Psoas muscle (tissue), 7 donors: ENCODE measurements at regions not wholly inside any gene's neighbourhood (a gene's known extent, or its start where the extent isn't known, plus 50 kb on each side); places are given as distances from the start of the nearest gene placed in this dataset.

Experiments used
- ATAC-seq, 4 donors: fragments of 200-7000 bp; cut with Tn5 transposase; one replicate each; pipeline ENCODE4 v1.9.1; 2020; ENCODE audit warnings: moderate library complexity in 3 of 4, mild to moderate bottlenecking in 2 of 4
- DNase-seq, 2 donors: peaks; one replicate each; pipeline ENCODE4 v3.0.0-alpha.2; 2020
- H3K27ac ChIP-seq: fragments of 200-600 bp; one replicate; pipeline ENCODE4 v1.8.0; 2022
- H3K27me3 ChIP-seq, 3 donors: fragments of 200-600 bp in 1 of 3; one replicate each; pipeline versions ENCODE4 v1.6.1 to v1.8.0; 2013 to 2022; ENCODE audit warnings: low read length in 2 of 3, mild to moderate bottlenecking in 2 of 3, moderate library complexity in 1 of 3; ENCODE audit not compliant: insufficient read depth in 3 of 3
- H3K36me3 ChIP-seq, 2 donors: fragments of 200-600 bp in 1 of 2; one replicate each; pipeline versions ENCODE4 v1.6.1 to v1.8.0; 2013 to 2022; ENCODE audit warnings: low read depth in 1 of 2, mild to moderate bottlenecking in 1 of 2, moderate library complexity in 1 of 2; ENCODE audit not compliant: insufficient read depth in 1 of 2
- H3K4me1 ChIP-seq: fragments of 200-600 bp; one replicate; pipeline ENCODE4 v1.8.0; 2022
- H3K4me3 ChIP-seq: fragments of 200-600 bp; one replicate; pipeline ENCODE4 v1.8.0; 2022; ENCODE audit warnings: mild to moderate bottlenecking
- H3K9me3 ChIP-seq: fragments of 200-600 bp; one replicate; pipeline ENCODE4 v1.8.0; 2022
- CTCF ChIP-seq: fragments of 200-600 bp; IDR thresholded peaks from one replicate; pipeline ENCODE4 v1.8.0; 2022; ENCODE audit warnings: antibody characterized with exemption
- WGBS, 3 donors: extraction: QIAGEN DNeasy Blood & Tissue Kit; methylation state at CpG; one replicate each; pipeline versions ENCODE4 v1.1.6 to v1.1.7; 2013; 5-methylcytosine and 5-hydroxymethylcytosine counted together
- intact Hi-C, 2 donors: fragments of 100-400 bp; cut with DNase I; formaldehyde crosslinking; loops; one replicate each; pipeline versions ENCODE4 v1.11.0 to v1.14.2; 2022
- donor health status: healthy with polysubstance abuse.
- donor health status: DM: no; HTN: no; CAD: no; lungs with moderate emphysema.
- donor health status: Bipolar disorder and iron deficiency.
- donor health status: healthy.
- donor health status: DM: yes; HTN: yes; CAD: no.
- donor health status: DM: no; HTN: no; CAD: no.
- donor health status: DM: yes; HTN: yes; CAD: no.

- no peak for DNase-seq
- intact Hi-C loops, result no loop called here
- 22 to 26% (median 24%) methylated on average over 2 of the region's 2 CpGs for WGBS, 3 donors
Measured at GRCh38 chr3:6512172-6512800, 348.6 kb upstream of the GRM7 start.

GRCh38 chr3:6516143-6516542 lies 344.8 kb upstream of the GRM7 start:
- Histone ChIP-seq H3K27ac (no peak overlapping the region), H3K4me3 (no peak overlapping the region), H3K36me3 (no peaks in the 10 kb centered on the region), H3K9me3 (no peaks in the 10 kb centered on the region), H3K27me3 (no peaks in the 10 kb centered on the region), H3K4me1 (no peaks in the 10 kb centered on the region)
- intact Hi-C loops, result no loop called here
- no peak for DNase-seq
- TF ChIP-seq CTCF, result no peak
- ATAC-seq, result no peak

More at GRCh38 chr3:6512172-6512800, 348.6 kb upstream of the GRM7 start:
- Histone ChIP-seq H3K36me3 (no peaks in the 10 kb centered on the region), H3K4me3 (no peak overlapping the region), H3K9me3 (no peaks in the 10 kb centered on the region), H3K4me1 (no peaks in the 10 kb centered on the region), H3K27ac (no peak overlapping the region), H3K27me3 (no peaks in the 10 kb centered on the region)
- TF ChIP-seq CTCF, result no peak
- no peak for ATAC-seq

GRCh38 chr3:6516694-6517093 lies 344.2 kb upstream of the GRM7 start:
- Histone ChIP-seq H3K9me3 (no peaks in the 10 kb centered on the region), H3K4me1 (no peaks in the 10 kb centered on the region), H3K27me3 (no peaks in the 10 kb centered on the region), H3K36me3 (no peaks in the 10 kb centered on the region), H3K27ac (no peak overlapping the region), H3K4me3 (no peak overlapping the region)
- 69 to 74% (median 70%) methylated on average over 2 of the region's 2 CpGs for WGBS, 3 donors
- no peak for TF ChIP-seq CTCF
- ATAC-seq (no peak), DNase-seq (no peak)
- intact Hi-C loops, result no loop called here

GRCh38 chr3:6518709-6519345 lies 342.1 kb upstream of the GRM7 start:
- H3K36me3 ChIP-seq, result no peaks in the 10 kb centered on the region
- TF ChIP-seq CTCF, result no peak
- H3K4me3 ChIP-seq, result no peak overlapping the region
- H3K4me1 ChIP-seq, result no peaks in the 10 kb centered on the region
- no peak overlapping the region for H3K27ac ChIP-seq
- intact Hi-C loops, result no loop called here
- DNase-seq, result no peak
- no peaks in the 10 kb centered on the region for H3K27me3 ChIP-seq
- H3K9me3 ChIP-seq, result no peaks in the 10 kb centered on the region
- ATAC-seq, result no peak
- WGBS, 3 donors, result 77 to 81% (median 80%) methylated on average over 6 of the region's 6 CpGs
